GM18870 (cell line): ENCODE measurements at regions not wholly inside any gene's neighbourhood (a gene's known extent, or its start where the extent isn't known, plus 50 kb on each side); places are given as distances from the start of the nearest gene placed in this dataset.
"Not testable (repeated sequence)": the region's sequence is repeated elsewhere in the genome, so short reads cannot be mapped to it uniquely, and the experiment has no call there.

Experiments used
- ATAC-seq: cut with Tn5 transposase; IDR thresholded peaks from one replicate; pipeline ENCODE4 v1.9.1; 2021; ENCODE audit warnings: moderate library complexity; ENCODE audit not compliant: unreplicated experiment

GRCh38 chr2:91497129-91498064 is 2805.9 kb downstream of the RPIA start:
- ATAC-seq = not testable (repeated sequence)

GRCh38 chr2:91498065-91498449 is 2806.6 kb downstream of the RPIA start:
- ATAC-seq = not testable (repeated sequence)

- ATAC-seq = not testable (repeated sequence)
These were observed 2807.2 kb downstream of the RPIA start for GRCh38 chr2:91498513-91499250.

- ATAC-seq = not testable (repeated sequence)
These were observed 2808.1 kb downstream of the RPIA start for GRCh38 chr2:91499431-91500050.

GRCh38 chr2:91500246-91500977 is 2808.9 kb downstream of the RPIA start:
- ATAC-seq = not testable (repeated sequence)

- not testable (repeated sequence) for ATAC-seq
These were observed 2809.5 kb downstream of the RPIA start for GRCh38 chr2:91500978-91501310.

GRCh38 chr2:91501481-91502080 is 2810.1 kb downstream of the RPIA start:
- ATAC-seq = not testable (repeated sequence)

- not testable (repeated sequence) for ATAC-seq
These were observed 2812.1 kb downstream of the RPIA start for GRCh38 chr2:91503572-91503958.

GRCh38 chr2:91503959-91504741 is 2812.7 kb downstream of the RPIA start:
- not testable (repeated sequence) for ATAC-seq

- not testable (repeated sequence) for ATAC-seq
These were observed 2817.3 kb downstream of the RPIA start for GRCh38 chr2:91508816-91509215.

- not testable (repeated sequence) for ATAC-seq
These were observed 2817.8 kb downstream of the RPIA start for GRCh38 chr2:91509276-91509675.

GRCh38 chr2:91511166-91511565 is 2819.7 kb downstream of the RPIA start:
- not testable (repeated sequence) for ATAC-seq

GRCh38 chr2:91515966-91516365 is 2824.5 kb downstream of the RPIA start:
- not testable (repeated sequence) for ATAC-seq

- not testable (repeated sequence) for ATAC-seq
These were observed 2825.2 kb downstream of the RPIA start for GRCh38 chr2:91516669-91517068.

GRCh38 chr2:91517846-91518245 is 2826.4 kb downstream of the RPIA start:
- not testable (repeated sequence) for ATAC-seq

- ATAC-seq = not testable (repeated sequence)
These were observed 2827.0 kb downstream of the RPIA start for GRCh38 chr2:91518361-91518981.

GRCh38 chr2:91519359-91519758 is 2827.9 kb downstream of the RPIA start:
- not testable (repeated sequence) for ATAC-seq

- ATAC-seq = not testable (repeated sequence)
These were observed 2828.4 kb downstream of the RPIA start for GRCh38 chr2:91519914-91520313.

- not testable (repeated sequence) for ATAC-seq
These were observed 2829.1 kb downstream of the RPIA start for GRCh38 chr2:91520523-91520922.
